ENCODE measurements at regions not wholly inside any gene's neighbourhood (a gene's known extent, or its start where the extent isn't known, plus 50 kb on each side); places are given as distances from the start of the nearest gene placed in this dataset.

DNA sequence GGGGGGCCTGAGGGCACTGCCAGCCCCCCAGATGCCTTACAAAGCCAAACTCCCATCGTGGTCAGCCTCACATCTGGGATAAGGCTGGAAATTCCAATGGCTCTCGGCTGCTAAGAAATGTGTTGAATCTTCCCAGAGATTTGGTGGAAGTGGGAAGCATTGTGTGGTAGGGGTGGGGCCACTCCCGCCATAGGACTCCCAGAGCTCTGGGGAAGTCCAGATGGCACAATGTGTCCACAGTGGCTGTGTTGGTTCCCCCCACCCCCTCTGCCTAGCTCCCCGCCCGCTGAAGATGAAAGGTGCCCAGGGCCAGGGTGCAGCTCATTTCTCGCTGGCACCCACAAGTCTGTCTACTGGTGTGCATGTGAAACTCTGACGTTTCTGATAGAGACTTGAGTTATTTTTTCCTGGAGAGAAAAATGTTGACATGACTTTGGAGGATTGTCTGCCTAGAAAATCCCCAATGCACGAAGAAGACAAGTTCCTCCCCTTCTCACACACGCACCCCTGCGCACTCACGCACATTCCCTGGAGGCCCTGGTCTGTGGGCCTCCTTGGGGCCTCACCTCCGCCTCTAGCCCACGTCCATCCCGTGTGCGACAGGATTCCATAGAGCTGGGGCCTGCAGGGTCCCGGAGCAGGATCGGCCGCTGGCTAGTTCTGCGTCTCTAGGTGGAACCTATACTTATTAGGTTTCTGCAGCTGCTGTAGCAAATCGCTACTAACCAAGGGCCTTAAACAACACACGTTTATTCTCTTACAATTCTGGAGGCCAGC lies 199.1 kb downstream of the ZFP36L2 start:
- Histone ChIP-seq H3K27ac (no peak overlapping the region), H2AFZ (no peak overlapping the region), H3K4me2 (no peak overlapping the region), H3K79me2 (ENCODE audit: low read depth) (no peaks in the 10 kb centered on the region), H3K4me1 (replicated peaks; ENCODE audit: insufficient read depth) (peaks cover 19% of the 10 kb centered on the region; the same call in 1 of the 2 replicates), H3F3A (ENCODE audit: insufficient read depth, low read depth) (peaks cover 23% of the 10 kb centered on the region; the same call in 1 of the 2 replicates), H3K9me2 (ENCODE audit: insufficient read depth) (no peaks in the 10 kb centered on the region), H3K36me3 (ENCODE audit: low read depth) (0 out of 2 replicates have a peak, but pooled peaks cover 3% of the 10 kb centered on the region), H4K20me1 (ENCODE audit: insufficient read depth) (no peaks in the 10 kb centered on the region), H3K4me3 (no peak overlapping the region), H3K27me3 (ENCODE audit: insufficient read depth, low read depth) (no peaks in the 10 kb centered on the region), H3K9me3 (ENCODE audit: insufficient read depth, low read depth) (no peaks in the 10 kb centered on the region; the same call in 1 of the 2 replicates)
- ChIA-PET CTCF (interaction anchor here (0.5 to 0.9 kb wide), 2 partner anchors 43 to 80 kb away, joined by 3 read pairs; no protein-coding TSS in a partner anchor), POLR2A (ENCODE audit: unreplicated experiment) (interaction anchor here (0.6 kb wide), 1 partner anchor 15 kb away, joined by 5 read pairs; no protein-coding TSS in a partner anchor)
- intact Hi-C loops (cut with micrococcal nuclease; ENCODE audit: unreplicated experiment) = no loop called here
- no peak for DNase-seq
- TF ChIP-seq EZH2 (IDR thresholded peaks at IDR 0.05; ENCODE audit: low read depth) = no peak
- TF ChIP-seq, protein P1, sequence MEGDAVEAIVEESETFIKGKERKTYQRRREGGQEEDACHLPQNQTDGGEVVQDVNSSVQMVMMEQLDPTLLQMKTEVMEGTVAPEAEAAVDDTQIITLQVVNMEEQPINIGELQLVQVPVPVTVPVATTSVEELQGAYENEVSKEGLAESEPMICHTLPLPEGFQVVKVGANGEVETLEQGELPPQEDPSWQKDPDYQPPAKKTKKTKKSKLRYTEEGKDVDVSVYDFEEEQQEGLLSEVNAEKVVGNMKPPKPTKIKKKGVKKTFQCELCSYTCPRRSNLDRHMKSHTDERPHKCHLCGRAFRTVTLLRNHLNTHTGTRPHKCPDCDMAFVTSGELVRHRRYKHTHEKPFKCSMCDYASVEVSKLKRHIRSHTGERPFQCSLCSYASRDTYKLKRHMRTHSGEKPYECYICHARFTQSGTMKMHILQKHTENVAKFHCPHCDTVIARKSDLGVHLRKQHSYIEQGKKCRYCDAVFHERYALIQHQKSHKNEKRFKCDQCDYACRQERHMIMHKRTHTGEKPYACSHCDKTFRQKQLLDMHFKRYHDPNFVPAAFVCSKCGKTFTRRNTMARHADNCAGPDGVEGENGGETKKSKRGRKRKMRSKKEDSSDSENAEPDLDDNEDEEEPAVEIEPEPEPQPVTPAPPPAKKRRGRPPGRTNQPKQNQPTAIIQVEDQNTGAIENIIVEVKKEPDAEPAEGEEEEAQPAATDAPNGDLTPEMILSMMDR (conservative IDR thresholded peaks at IDR 0.05) = no peak
- no TSS peak for BruUV-seq (replicated peaks)

DNA sequence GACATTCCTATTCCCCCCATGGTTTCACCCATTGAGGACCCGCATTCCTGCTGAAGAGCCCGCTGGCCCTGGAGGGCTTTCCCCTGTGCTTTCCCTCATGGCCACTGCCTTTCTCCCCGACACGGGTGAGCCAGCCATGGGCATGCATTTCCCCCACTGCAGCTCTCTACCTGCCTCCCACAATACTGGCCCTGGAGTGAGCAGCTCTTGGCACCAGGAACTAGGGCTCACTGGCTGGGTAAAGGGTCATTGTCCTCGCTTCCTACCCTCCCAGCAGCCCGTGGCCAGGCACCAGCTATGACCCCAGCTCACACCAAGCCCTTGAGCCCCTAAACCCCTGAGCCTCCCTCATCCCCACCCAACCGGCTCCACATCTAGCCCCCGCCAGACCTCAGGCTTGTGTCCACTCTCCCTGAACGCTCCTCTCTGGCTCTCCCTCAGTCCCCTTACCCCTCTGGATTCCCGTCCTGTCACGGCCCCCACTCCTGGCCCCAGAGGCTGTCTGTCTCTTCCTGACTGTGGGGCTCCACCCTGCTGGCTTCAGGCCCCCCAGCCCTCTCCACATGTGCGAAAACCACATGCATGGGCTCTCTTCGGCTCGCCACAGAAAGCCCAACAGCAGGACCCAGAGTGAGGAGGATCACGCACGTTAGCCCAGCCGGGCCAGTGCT lies 199.8 kb downstream of the ZFP36L2 start:
- Histone ChIP-seq H3K9me2 (ENCODE audit: insufficient read depth) (no peaks in the 10 kb centered on the region), H3K79me2 (ENCODE audit: low read depth) (no peaks in the 10 kb centered on the region), H3F3A (ENCODE audit: insufficient read depth, low read depth) (peaks cover 23% of the 10 kb centered on the region; the same call in 1 of the 2 replicates), H3K36me3 (ENCODE audit: low read depth) (no peaks in the 10 kb centered on the region), H3K4me3 (no peak overlapping the region), H4K20me1 (ENCODE audit: insufficient read depth) (no peaks in the 10 kb centered on the region), H3K4me2 (no peak overlapping the region), H3K4me1 (replicated peaks; ENCODE audit: insufficient read depth) (peaks cover 19% of the 10 kb centered on the region; the same call in 1 of the 2 replicates), H2AFZ (no peak overlapping the region), H3K9me3 (ENCODE audit: insufficient read depth, low read depth) (no peaks in the 10 kb centered on the region; the same call in 1 of the 2 replicates), H3K27me3 (ENCODE audit: insufficient read depth, low read depth) (no peaks in the 10 kb centered on the region), H3K27ac (no peak overlapping the region)
- ChIA-PET POLR2A (ENCODE audit: unreplicated experiment) (interaction anchor here (0.6 kb wide), 1 partner anchor 15 kb away, joined by 5 read pairs; no protein-coding TSS in a partner anchor), CTCF (interaction anchor here (0.9 kb wide), 1 partner anchor 44 kb away, joined by 3 read pairs; no protein-coding TSS in a partner anchor)
- intact Hi-C loops (cut with micrococcal nuclease; ENCODE audit: unreplicated experiment) = no loop called here
- BruUV-seq (replicated peaks) = no TSS peak
- TF ChIP-seq, protein P1 (conservative IDR thresholded peaks at IDR 0.05) = no peak
- TF ChIP-seq EZH2 (IDR thresholded peaks at IDR 0.05; ENCODE audit: low read depth) = no peak
- no peak for DNase-seq

DNA sequence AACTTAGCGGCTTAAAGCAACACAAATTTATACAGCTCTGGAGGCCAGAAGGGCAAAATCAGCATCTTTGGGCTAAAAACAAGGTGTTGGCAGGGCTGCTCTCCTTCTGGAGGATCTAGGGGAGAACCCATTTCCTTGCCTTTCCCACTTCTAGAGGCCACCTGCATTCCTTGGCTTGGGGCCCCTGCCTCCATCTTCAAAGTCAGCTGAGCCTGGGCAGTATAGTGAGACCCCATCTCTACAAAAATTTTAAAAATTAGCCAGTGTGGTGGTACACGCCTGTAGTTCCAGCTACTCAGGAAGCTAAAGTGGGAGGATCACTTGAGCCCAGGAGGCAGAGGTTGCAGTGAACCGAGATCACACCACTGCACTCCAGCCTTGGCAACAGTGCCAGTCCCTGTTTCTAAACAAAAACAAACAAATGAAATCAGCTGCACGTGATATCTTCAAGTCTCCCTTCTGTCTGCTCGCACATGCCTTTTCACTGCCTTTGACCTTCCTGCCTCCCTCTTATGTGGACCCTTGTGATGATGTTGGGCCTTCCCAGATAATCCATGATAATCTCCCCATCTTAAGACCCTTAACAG lies 200.6 kb downstream of the ZFP36L2 start:
- no peak for TF ChIP-seq EZH2 (IDR thresholded peaks at IDR 0.05; ENCODE audit: low read depth)
- TF ChIP-seq, protein P1 (conservative IDR thresholded peaks at IDR 0.05) = no peak
- Histone ChIP-seq H3K9me3 (ENCODE audit: insufficient read depth, low read depth) (no peaks in the 10 kb centered on the region; the same call in 1 of the 2 replicates), H4K20me1 (ENCODE audit: insufficient read depth) (no peaks in the 10 kb centered on the region), H3K79me2 (ENCODE audit: low read depth) (no peaks in the 10 kb centered on the region), H3F3A (ENCODE audit: insufficient read depth, low read depth) (peaks cover 23% of the 10 kb centered on the region; the same call in 1 of the 2 replicates), H2AFZ (no peak overlapping the region), H3K9me2 (ENCODE audit: insufficient read depth) (no peaks in the 10 kb centered on the region), H3K27ac (no peak overlapping the region), H3K4me2 (no peak overlapping the region), H3K4me3 (no peak overlapping the region), H3K27me3 (ENCODE audit: insufficient read depth, low read depth) (no peaks in the 10 kb centered on the region), H3K36me3 (ENCODE audit: low read depth) (no peaks in the 10 kb centered on the region), H3K4me1 (replicated peaks; ENCODE audit: insufficient read depth) (peaks cover 19% of the 10 kb centered on the region; the same call in 1 of the 2 replicates)
- intact Hi-C loops (cut with micrococcal nuclease; ENCODE audit: unreplicated experiment) = no loop called here
- ChIA-PET CTCF (interaction anchor here (0.6 to 1.2 kb wide), 4 partner anchors 15 to 176 kb away, joined by 3 to 4 read pairs (median 4); no protein-coding TSS in a partner anchor), POLR2A (ENCODE audit: unreplicated experiment) (interaction anchor here (0.6 kb wide), 1 partner anchor 963 kb away, joined by 3 read pairs; no protein-coding TSS in a partner anchor)
- no peak for DNase-seq
- BruUV-seq (replicated peaks) = no TSS peak

All from PC-9 (cell line).